ENCODE measurements at regions not wholly inside any gene's neighbourhood (a gene's known extent, or its start where the extent isn't known, plus 50 kb on each side); places are given as distances from the start of the nearest gene placed in this dataset.

DNA sequence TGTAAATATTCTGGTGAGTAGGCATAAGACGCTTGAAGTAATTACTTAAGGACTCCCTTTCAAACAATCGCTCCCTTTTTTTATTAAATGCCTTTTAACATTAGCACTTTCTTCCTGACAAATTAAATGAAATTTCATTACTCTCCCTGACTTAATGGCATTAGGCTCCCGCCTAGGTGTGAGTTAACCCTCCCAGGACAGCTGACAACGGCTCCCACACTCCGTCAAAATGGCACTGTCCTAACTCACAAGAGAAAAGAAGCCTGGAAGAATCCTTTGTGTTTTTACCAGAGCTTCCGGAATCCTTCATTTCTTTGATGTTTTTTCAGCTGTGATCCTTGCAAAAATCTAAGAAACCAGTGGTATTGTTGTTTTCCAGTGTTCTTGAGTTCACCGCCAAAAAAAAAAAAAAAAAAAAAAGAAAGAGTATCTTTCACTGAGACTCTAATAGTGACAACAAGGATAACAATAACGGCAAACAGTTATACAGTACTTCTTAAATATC lies 861.0 kb upstream of the NR2F2 start:
- no peak for TF ChIP-seq POLR2A (IDR thresholded peaks at IDR 0.05)
- TF ChIP-seq EP300 (IDR thresholded peaks at IDR 0.05): no peak
- TF ChIP-seq, protein P1, sequence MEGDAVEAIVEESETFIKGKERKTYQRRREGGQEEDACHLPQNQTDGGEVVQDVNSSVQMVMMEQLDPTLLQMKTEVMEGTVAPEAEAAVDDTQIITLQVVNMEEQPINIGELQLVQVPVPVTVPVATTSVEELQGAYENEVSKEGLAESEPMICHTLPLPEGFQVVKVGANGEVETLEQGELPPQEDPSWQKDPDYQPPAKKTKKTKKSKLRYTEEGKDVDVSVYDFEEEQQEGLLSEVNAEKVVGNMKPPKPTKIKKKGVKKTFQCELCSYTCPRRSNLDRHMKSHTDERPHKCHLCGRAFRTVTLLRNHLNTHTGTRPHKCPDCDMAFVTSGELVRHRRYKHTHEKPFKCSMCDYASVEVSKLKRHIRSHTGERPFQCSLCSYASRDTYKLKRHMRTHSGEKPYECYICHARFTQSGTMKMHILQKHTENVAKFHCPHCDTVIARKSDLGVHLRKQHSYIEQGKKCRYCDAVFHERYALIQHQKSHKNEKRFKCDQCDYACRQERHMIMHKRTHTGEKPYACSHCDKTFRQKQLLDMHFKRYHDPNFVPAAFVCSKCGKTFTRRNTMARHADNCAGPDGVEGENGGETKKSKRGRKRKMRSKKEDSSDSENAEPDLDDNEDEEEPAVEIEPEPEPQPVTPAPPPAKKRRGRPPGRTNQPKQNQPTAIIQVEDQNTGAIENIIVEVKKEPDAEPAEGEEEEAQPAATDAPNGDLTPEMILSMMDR (IDR thresholded peaks at IDR 0.05): no peak
- TF ChIP-seq POLR2AphosphoS5 (IDR thresholded peaks at IDR 0.05): no peak

All from suprapubic skin (tissue), 4 donors.